HCT116 (cell line): ENCODE measurements at regions not wholly inside any gene's neighbourhood (a gene's known extent, or its start where the extent isn't known, plus 50 kb on each side); places are given as distances from the start of the nearest gene placed in this dataset.
A peak's percentile ranks its signal among the peaks of the same experiment; 100 is the strongest.

ENCODE experiments used
- ATAC-seq: fragments of 200-7000 bp; cut with Tn5 transposase; 2 replicates; pipeline ENCODE4 v1.9.1; 2020; ENCODE audit warnings: mild to moderate bottlenecking, moderate library complexity
- BruUV-seq: library from RNA; stranded (reverse); fragments of 400-500 nt; replicated peaks from 2 replicates; lab custom pipeline; 2021; lab: Mats Ljungman, UMichigan
- CTCF ChIA-PET: fragments of 300-600 bp; sonication (Branson Sonifier 250); formaldehyde crosslinking; loops from one replicate; lab custom pipeline; 2021; ENCODE audit warnings: antibody characterized with exemption; lab: Charles Lee
- POLR2A ChIA-PET: fragments of 300-600, 350-600 bp; sonication (Branson Sonifier 250); formaldehyde crosslinking; loops from one replicate; lab custom pipeline; 2021; ENCODE audit warnings: antibody characterized with exemption; lab: Charles Lee
- RAD21 ChIA-PET, 2 experiments: fragments of 300-600 bp; sonication (Branson Sonifier 250); formaldehyde crosslinking; loops; one replicate each; lab custom pipeline; 2023; ENCODE audit warnings: low total read pairs in 2 of 2; ENCODE audit not compliant: uncharacterized antibody in 2 of 2, unreplicated experiment in 2 of 2, low non-redundant PET in 1 of 2; lab: Charles Lee
- DNase-seq: peaks from one replicate; pipeline ENCODE4 v3.0.0-alpha.2; 2010; ENCODE audit warnings: low read depth, low spot score
- H2AFZ ChIP-seq: fragments of 200-600 bp; shearing (Covaris generic), sonication (generic); 2 replicates; pipeline ENCODE4 v1.6.1; 2017; ENCODE audit warnings: low read depth, mixed run types, mixed read lengths, antibody characterized with exemption, low read length; ENCODE audit not compliant: poor library complexity, severe bottlenecking
- H3K27ac ChIP-seq: 2 replicates; pipeline ENCODE4 v1.5.1; 2012; ENCODE audit warnings: low read depth, low read length
- H3K27me3 ChIP-seq: fragments of 200-600 bp; sonication (generic); 2 replicates; pipeline ENCODE4 v1.6.1; 2016; ENCODE audit warnings: mixed run types, low read length, mixed read lengths; ENCODE audit not compliant: insufficient read depth
- H3K36me3 ChIP-seq, 2 experiments: fragments of 200-500 bp in 1 of 2; fragments of 200-600 bp in 1 of 2; sonication (Bioruptor generic) in 1 of 2; sonication (generic) in 1 of 2; 2 replicates each; pipeline versions ENCODE4 v1.5.1 to v1.6.1; 2014 to 2016; ENCODE audit warnings: low read length in 2 of 2, inconsistent platforms in 1 of 2, mixed read lengths in 1 of 2, mixed run types in 1 of 2; ENCODE audit not compliant: insufficient read depth in 2 of 2, control insufficient read depth in 1 of 2
- H3K4me1 ChIP-seq, 2 experiments: fragments of 200-600 bp in 1 of 2; sonication (generic) in 1 of 2; 2 replicates each; pipeline versions ENCODE4 v1.5.1 to v1.6.1; 2012 to 2017; ENCODE audit warnings: low read length in 2 of 2, inconsistent platforms in 1 of 2, mild to moderate bottlenecking in 1 of 2, mixed read lengths in 1 of 2, mixed run types in 1 of 2, moderate library complexity in 1 of 2; ENCODE audit not compliant: insufficient read depth in 2 of 2, control insufficient read depth in 1 of 2
- H3K4me2 ChIP-seq: fragments of 200-600 bp; sonication (generic); 2 replicates; pipeline ENCODE4 v1.6.1; 2017; ENCODE audit warnings: mixed run types, low read length, mixed read lengths
- H3K4me3 ChIP-seq, 2 experiments: fragments of 200-600 bp in 1 of 2; sonication (generic) in 1 of 2; replicated peaks in 1 of 2; 2 replicates each; pipeline ENCODE4 v1.5.1; 2011 to 2016; ENCODE audit warnings: low read length in 2 of 2, control low read depth in 1 of 2, low read depth in 1 of 2, mild to moderate bottlenecking in 1 of 2, mixed read lengths in 1 of 2, mixed run types in 1 of 2
- H3K79me2 ChIP-seq: fragments of 200-600 bp; sonication (generic); 2 replicates; pipeline ENCODE4 v1.6.1; 2017; ENCODE audit warnings: mild to moderate bottlenecking, mixed run types, low read length, moderate library complexity, mixed read lengths; ENCODE audit not compliant: insufficient read depth
- H3K9ac ChIP-seq: fragments of 200-600 bp; sonication (generic); 2 replicates; pipeline ENCODE4 v1.6.1; 2016; ENCODE audit warnings: low read length, mixed read lengths
- H3K9me2 ChIP-seq: fragments of 200-600 bp; sonication (generic), shearing (Covaris generic); 2 replicates; pipeline ENCODE4 v1.6.1; 2017; ENCODE audit warnings: mixed run types, mild to moderate bottlenecking, moderate library complexity; ENCODE audit not compliant: insufficient read depth
- H3K9me3 ChIP-seq, 2 experiments: fragments of 200-500 bp in 1 of 2; fragments of 200-600 bp in 1 of 2; sonication (Bioruptor generic) in 1 of 2; sonication (generic) in 1 of 2; 2 replicates each; pipeline ENCODE4 v1.6.1; 2014 to 2017; ENCODE audit warnings: low read length in 2 of 2, mixed read lengths in 2 of 2, inconsistent platforms in 1 of 2, low read depth in 1 of 2, mild to moderate bottlenecking in 1 of 2, mixed run types in 1 of 2, moderate library complexity in 1 of 2; ENCODE audit not compliant: control insufficient read depth in 1 of 2, insufficient read depth in 1 of 2
- H4K20me1 ChIP-seq: fragments of 200-600 bp; sonication (generic), shearing (Covaris generic); 2 replicates; pipeline ENCODE4 v1.6.1; 2017; ENCODE audit warnings: mixed run types, mild to moderate bottlenecking, moderate library complexity; ENCODE audit not compliant: insufficient read depth
- ATF3 ChIP-seq: IDR thresholded peaks from 2 replicates; pipeline ENCODE4 v1.6.1; 2012
- CEBPB ChIP-seq: IDR thresholded peaks from 2 replicates; pipeline ENCODE4 v1.6.1; 2012; ENCODE audit warnings: low read depth
- EGR1 ChIP-seq: IDR thresholded peaks from 2 replicates; pipeline ENCODE4 v1.6.1; 2012; ENCODE audit warnings: low read depth
- EZH2 ChIP-seq: fragments of 200-600 bp; sonication (generic); IDR thresholded peaks from 2 replicates; pipeline ENCODE4 v1.6.1; 2017; ENCODE audit warnings: antibody characterized with exemption, mixed run types
- EZH2phosphoT487 ChIP-seq: fragments of 200-600 bp; IDR thresholded peaks from 2 replicates; pipeline ENCODE4 v1.6.1; 2018; ENCODE audit warnings: antibody characterized with exemption, borderline replicate concordance
- MAX ChIP-seq: IDR thresholded peaks from 2 replicates; pipeline ENCODE4 v1.6.1; 2012
- POLR2A ChIP-seq: IDR thresholded peaks from 2 replicates; pipeline ENCODE4 v1.7.0; 2011; ENCODE audit warnings: borderline replicate concordance; ENCODE audit not compliant: insufficient read depth, insufficient read length; ENCODE audit errors: extremely low read depth
- SIN3A ChIP-seq: IDR thresholded peaks from 2 replicates; pipeline ENCODE4 v1.6.1; 2012; ENCODE audit warnings: low read depth
- SRF ChIP-seq: IDR thresholded peaks from 2 replicates; pipeline ENCODE4 v1.6.1; 2012; ENCODE audit warnings: low read depth
- TCF7L2 ChIP-seq: IDR thresholded peaks from 2 replicates; pipeline ENCODE4 v1.7.0; 2011; ENCODE audit warnings: borderline replicate concordance, inconsistent platforms; ENCODE audit not compliant: insufficient read depth, insufficient read length; ENCODE audit errors: extremely low read depth
- YY1 ChIP-seq: IDR thresholded peaks from 2 replicates; pipeline ENCODE4 v1.6.1; 2011; ENCODE audit warnings: low read length, low read depth, moderate library complexity, mild to moderate bottlenecking; ENCODE audit not compliant: insufficient replicate concordance; ENCODE audit errors: extremely low read depth
- ZBTB33 ChIP-seq: IDR thresholded peaks from 2 replicates; pipeline ENCODE4 v1.6.1; 2011; ENCODE audit warnings: mild to moderate bottlenecking, low read length, moderate library complexity; ENCODE audit not compliant: insufficient replicate concordance; ENCODE audit errors: extremely low read depth
- ZFX ChIP-seq: fragments of 450-650 bp; IDR thresholded peaks from 2 replicates; pipeline ENCODE4 v1.6.1; 2017
- ZNF274 ChIP-seq: fragments of 200-500 bp; sonication (Bioruptor generic); IDR thresholded peaks from 2 replicates; pipeline ENCODE4 v1.6.1; 2014; ENCODE audit warnings: mild to moderate bottlenecking, low read depth, low read length, inconsistent platforms
- intact Hi-C: fragments of 100-400 bp; cut with micrococcal nuclease; formaldehyde crosslinking; loops from 2 replicates; pipeline ENCODE4 v1.10.0; 2022

DNA sequence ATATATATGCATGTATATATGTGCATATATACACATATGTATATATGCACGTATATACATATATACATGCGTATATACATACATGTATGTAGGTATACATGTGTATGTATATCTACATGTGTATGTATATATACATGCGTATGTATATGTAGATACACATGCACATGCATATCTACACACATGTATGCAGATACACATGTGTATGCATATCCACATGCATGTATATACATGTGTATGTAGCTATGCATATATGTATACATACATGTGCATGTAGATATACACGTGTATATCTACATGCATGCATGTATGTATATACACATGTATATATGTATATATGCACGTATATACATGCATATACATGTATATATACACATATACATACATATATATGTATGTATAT, 95.8 kb upstream of the STEAP4 start:
- no peaks in the 10 kb centered on the region for H3K9me3 ChIP-seq
- no peak overlapping the region for H3K4me2 ChIP-seq
- H4K20me1 ChIP-seq = no peaks in the 10 kb centered on the region; the same call in 1 of the 2 replicates
- H3K27ac ChIP-seq = no peak overlapping the region
- no peaks in the 10 kb centered on the region for H3K36me3 ChIP-seq
- RAD21 ChIA-PET = no interaction called here
- H3K4me3 ChIP-seq = no peak overlapping the region
- H3K4me1 ChIP-seq = no peaks in the 10 kb centered on the region
- CTCF ChIA-PET = interaction anchor here (1.1 kb wide), 1 partner anchor 52 kb away, joined by 3 read pairs; no protein-coding TSS in a partner anchor
- H2AFZ ChIP-seq = no peak overlapping the region
- no peaks in the 10 kb centered on the region for H3K27me3 ChIP-seq
- POLR2A ChIA-PET = no interaction called here
- intact Hi-C loops = no loop called here
- H3K9ac ChIP-seq = no peak overlapping the region
- TF ChIP-seq ATF3 (no peak), SRF (no peak), ZNF274 (no peak), SIN3A (no peak), EZH2phosphoT487 (no peak)
- no TSS peak for BruUV-seq
- H3K79me2 ChIP-seq = no peaks in the 10 kb centered on the region
- DNase-seq (no peak), ATAC-seq (no peak)
- H3K9me2 ChIP-seq = no peaks in the 10 kb centered on the region

DNA sequence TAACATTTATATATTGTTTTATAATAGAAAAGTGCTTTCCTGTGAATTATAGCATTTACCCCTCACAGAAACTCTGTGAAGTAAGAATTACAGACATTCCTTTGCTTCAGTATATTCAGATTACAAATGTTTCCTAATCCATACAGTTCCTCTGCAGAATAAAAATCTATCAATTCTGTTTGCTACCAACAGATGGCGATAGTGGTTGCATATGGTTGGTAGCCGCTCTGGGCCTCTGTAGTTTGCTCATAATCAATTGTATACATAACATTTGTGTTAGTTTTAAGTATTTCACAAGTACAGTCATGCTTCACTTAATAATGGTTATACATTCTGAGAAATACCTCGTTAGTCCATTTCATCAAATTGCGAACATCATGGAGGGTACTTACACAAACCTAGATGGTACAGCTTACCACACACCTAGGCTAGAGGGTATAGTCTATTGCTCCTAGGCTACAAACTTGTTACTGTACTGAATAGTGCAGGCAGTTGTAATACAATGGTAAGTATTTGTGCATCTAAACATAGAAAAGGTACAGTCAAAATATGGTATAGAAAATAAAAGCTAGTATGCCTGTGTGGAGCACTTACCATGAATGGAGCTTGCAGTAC, 94.4 kb upstream of the STEAP4 start:
- CTCF ChIA-PET = interaction anchor here (1.1 to 1.8 kb wide), 3 partner anchors 8 to 158 kb away, joined by 3 to 6 read pairs (median 5); no protein-coding TSS in a partner anchor
- BruUV-seq = no TSS peak
- Histone ChIP-seq H3K9me3 (no peaks in the 10 kb centered on the region), H3K79me2 (no peaks in the 10 kb centered on the region), H2AFZ (peak overlapping the region; percentile 92), H3K4me2 (no peak overlapping the region), H3K27me3 (no peaks in the 10 kb centered on the region), H3K9ac (no peak overlapping the region), H3K36me3 (no peaks in the 10 kb centered on the region), H3K27ac (no peak overlapping the region), H4K20me1 (no peaks in the 10 kb centered on the region; the same call in 1 of the 2 replicates), H3K4me3 (no peak overlapping the region), H3K9me2 (no peaks in the 10 kb centered on the region), H3K4me1 (no peaks in the 10 kb centered on the region)
- POLR2A ChIA-PET = no interaction called here
- peak; percentile 94 for ATAC-seq
- peak; percentile 15 for DNase-seq
- RAD21 ChIA-PET = no interaction called here
- intact Hi-C loops = no loop called here
- TF ChIP-seq EZH2 = no peak
- TF ChIP-seq ZBTB33 = no peak
- no peak for TF ChIP-seq MAX
- no peak for TF ChIP-seq POLR2A
- no peak for TF ChIP-seq TCF7L2
- no peak for TF ChIP-seq ZFX
- no peak for TF ChIP-seq ATF3
- TF ChIP-seq YY1 = no peak
- TF ChIP-seq SRF = no peak
- TF ChIP-seq CEBPB = no peak
- TF ChIP-seq EGR1 = 0 out of 2 replicates have a peak, but pooled peaks have one; percentile 9
